Liver (tissue), 8 donors: ENCODE measurements at regions not wholly inside any gene's neighbourhood (a gene's known extent, or its start where the extent isn't known, plus 50 kb on each side); places are given as distances from the start of the nearest gene placed in this dataset.

ENCODE experiments used
- DNase-seq: peaks from one replicate; pipeline ENCODE4 v3.0.0-alpha.2; 2017; ENCODE audit warnings: low spot score
- H3K27ac ChIP-seq, 2 donors: one replicate each; pipeline ENCODE4 v1.7.0; 2013; ENCODE audit warnings: inconsistent platforms in 2 of 2, low read length in 2 of 2, control low read depth in 1 of 2, low read depth in 1 of 2, mild to moderate bottlenecking in 1 of 2
- H3K27me3 ChIP-seq, 4 donors: one replicate each; pipeline versions ENCODE4 v1.6.1 to v1.7.0; 2013; ENCODE audit warnings: low read length in 3 of 4, inconsistent platforms in 1 of 4, mild to moderate bottlenecking in 1 of 4, moderate library complexity in 1 of 4; ENCODE audit not compliant: control insufficient read depth in 4 of 4, insufficient read depth in 4 of 4
- H3K36me3 ChIP-seq, 4 donors: one replicate each; pipeline versions ENCODE4 v1.6.1 to v1.7.0; 2013; ENCODE audit warnings: low read length in 3 of 4, mild to moderate bottlenecking in 3 of 4, low read depth in 1 of 4, moderate library complexity in 1 of 4; ENCODE audit not compliant: control insufficient read depth in 4 of 4, insufficient read depth in 3 of 4
- H3K4me1 ChIP-seq, 4 donors: one replicate each; pipeline versions ENCODE4 v1.6.1 to v1.7.0; 2013; ENCODE audit warnings: low read length in 3 of 4, mild to moderate bottlenecking in 3 of 4, moderate library complexity in 1 of 4; ENCODE audit not compliant: control insufficient read depth in 4 of 4, insufficient read depth in 4 of 4
- H3K4me3 ChIP-seq, 3 donors: one replicate each; pipeline versions ENCODE4 v1.6.1 to v1.7.0; 2013; ENCODE audit warnings: low read length in 3 of 3, control low read depth in 1 of 3, low read depth in 1 of 3, mild to moderate bottlenecking in 1 of 3
- H3K9ac ChIP-seq, 2 donors: one replicate each; pipeline ENCODE4 v1.7.0; 2013; ENCODE audit warnings: low read length in 2 of 2, mild to moderate bottlenecking in 2 of 2, moderate library complexity in 2 of 2, control low read depth in 1 of 2, low read depth in 1 of 2
- H3K9me3 ChIP-seq, 4 donors: one replicate each; pipeline versions ENCODE4 v1.6.1 to v1.7.0; 2013; ENCODE audit warnings: low read length in 3 of 4; ENCODE audit not compliant: control insufficient read depth in 4 of 4
- ATF3 ChIP-seq: IDR thresholded peaks from 2 replicates; pipeline ENCODE4 v1.6.1; 2016; ENCODE audit warnings: antibody characterized with exemption
- EGR1 ChIP-seq, 2 donors: IDR thresholded peaks; 2 replicates each; pipeline ENCODE4 v1.6.1; 2016 to 2018; ENCODE audit warnings: antibody characterized with exemption in 2 of 2, low read depth in 2 of 2
- FOXA1 ChIP-seq: IDR thresholded peaks from 2 replicates; pipeline ENCODE4 v1.6.1; 2016; ENCODE audit warnings: antibody characterized with exemption
- FOXA2 ChIP-seq: IDR thresholded peaks from 2 replicates; pipeline ENCODE4 v1.6.1; 2016; ENCODE audit warnings: antibody characterized with exemption
- GABPA ChIP-seq, 2 donors: IDR thresholded peaks in 1 of 2; conservative IDR thresholded peaks in 1 of 2; 2 replicates each; pipeline ENCODE4 v1.6.1; 2016; ENCODE audit warnings: antibody characterized with exemption in 2 of 2, mild to moderate bottlenecking in 1 of 2, moderate library complexity in 1 of 2
- HNF4A ChIP-seq, 2 donors: conservative IDR thresholded peaks; 2 replicates each; pipeline ENCODE4 v1.6.1; 2016; ENCODE audit warnings: antibody characterized with exemption in 2 of 2, mild to moderate bottlenecking in 2 of 2
- HNF4G ChIP-seq: IDR thresholded peaks from 2 replicates; pipeline ENCODE4 v1.6.1; 2016; ENCODE audit warnings: antibody characterized with exemption
- JUND ChIP-seq, 2 donors: IDR thresholded peaks; 2 replicates each; pipeline ENCODE4 v1.6.1; 2016; ENCODE audit warnings: antibody characterized with exemption in 2 of 2
- MAX ChIP-seq: IDR thresholded peaks from 2 replicates; pipeline ENCODE4 v1.6.1; 2016; ENCODE audit warnings: antibody characterized with exemption
- NR2F2 ChIP-seq: IDR thresholded peaks from 2 replicates; pipeline ENCODE4 v1.6.1; 2016; ENCODE audit warnings: antibody characterized with exemption
- RAD21 ChIP-seq, 2 donors: IDR thresholded peaks; 2 replicates each; pipeline ENCODE4 v1.6.1; 2016; ENCODE audit warnings: antibody characterized with exemption in 2 of 2, mild to moderate bottlenecking in 2 of 2
- RXRA ChIP-seq, 2 donors: IDR thresholded peaks; 2 replicates each; pipeline ENCODE4 v1.6.1; 2017 to 2018; ENCODE audit warnings: antibody characterized with exemption in 2 of 2, mild to moderate bottlenecking in 1 of 2
- SP1 ChIP-seq: IDR thresholded peaks from 2 replicates; pipeline ENCODE4 v1.6.1; 2018; ENCODE audit warnings: antibody characterized with exemption, mild to moderate bottlenecking
- TAF1 ChIP-seq: conservative IDR thresholded peaks from 2 replicates; pipeline ENCODE4 v1.6.1; 2016; ENCODE audit warnings: antibody characterized with exemption, mild to moderate bottlenecking
- YY1 ChIP-seq: IDR thresholded peaks from 2 replicates; pipeline ENCODE4 v1.6.1; 2016; ENCODE audit warnings: antibody characterized with exemption, mild to moderate bottlenecking
- WGBS: extraction: QIAGEN DNeasy Blood & Tissue Kit; methylation state at CpG from one replicate; pipeline ENCODE4 v1.1.7; 2013; 5-methylcytosine and 5-hydroxymethylcytosine counted together
- TF ChIP-seq, protein P1 (sequence below): IDR thresholded peaks from 2 replicates; pipeline ENCODE4 v1.6.1; 2016; ENCODE audit warnings: antibody characterized with exemption, mild to moderate bottlenecking
- TF ChIP-seq, protein P2 (sequence below): fragments of 150-350 bp; IDR thresholded peaks from 2 replicates; pipeline ENCODE4 v1.5.1; 2017; ENCODE audit warnings: improper control_type of control experiment, low read depth, low read length; ENCODE audit not compliant: missing input control
- TF ChIP-seq, protein P3 (sequence below): IDR thresholded peaks from 2 replicates; pipeline ENCODE4 v1.6.1; 2016; ENCODE audit warnings: antibody characterized with exemption
- donor health status: healthy.
- donor health status: healthy.
- donor health status: healthy.
- donor health status: healthy.
- donor health status: healthy.

DNA sequence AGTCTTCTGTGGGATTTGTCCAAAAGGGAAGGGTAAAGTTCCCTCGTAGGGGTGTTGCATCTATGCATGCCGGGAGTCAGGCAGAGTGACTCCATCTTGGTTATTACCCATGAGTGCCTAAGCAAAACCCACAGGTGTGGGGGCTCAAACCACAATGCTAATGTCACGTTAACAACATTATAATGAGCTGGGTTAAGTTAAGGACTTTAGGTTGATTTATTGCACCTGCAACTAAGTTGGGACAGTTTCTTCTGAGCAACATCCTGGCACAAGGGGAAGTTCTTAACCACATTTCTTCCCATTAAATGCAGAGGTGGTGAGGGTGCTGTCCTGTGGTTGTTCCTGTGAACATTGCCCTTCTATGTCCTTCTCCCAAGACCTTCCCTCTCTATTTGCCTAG is 1596.8 kb upstream of the SLC39A10 start:
- H3K9me3 ChIP-seq: peaks cover 0 to 7% (median 4%) of the 10 kb centered on the region in 4 donors
- no peaks in the 10 kb centered on the region for H3K27me3 ChIP-seq
- H3K4me3 ChIP-seq: no peak overlapping the region
- no peaks in the 10 kb centered on the region for H3K4me1 ChIP-seq
- H3K27ac ChIP-seq: no peak overlapping the region
- no peaks in the 10 kb centered on the region for H3K36me3 ChIP-seq
- 56% methylated on average over 3 of the region's 3 CpGs for WGBS
- DNase-seq: no peak
- no peak for TF ChIP-seq SP1
- TF ChIP-seq NR2F2: no peak
- TF ChIP-seq JUND (IDR thresholded peaks at IDR 0.05): no peak
- TF ChIP-seq, protein P1, sequence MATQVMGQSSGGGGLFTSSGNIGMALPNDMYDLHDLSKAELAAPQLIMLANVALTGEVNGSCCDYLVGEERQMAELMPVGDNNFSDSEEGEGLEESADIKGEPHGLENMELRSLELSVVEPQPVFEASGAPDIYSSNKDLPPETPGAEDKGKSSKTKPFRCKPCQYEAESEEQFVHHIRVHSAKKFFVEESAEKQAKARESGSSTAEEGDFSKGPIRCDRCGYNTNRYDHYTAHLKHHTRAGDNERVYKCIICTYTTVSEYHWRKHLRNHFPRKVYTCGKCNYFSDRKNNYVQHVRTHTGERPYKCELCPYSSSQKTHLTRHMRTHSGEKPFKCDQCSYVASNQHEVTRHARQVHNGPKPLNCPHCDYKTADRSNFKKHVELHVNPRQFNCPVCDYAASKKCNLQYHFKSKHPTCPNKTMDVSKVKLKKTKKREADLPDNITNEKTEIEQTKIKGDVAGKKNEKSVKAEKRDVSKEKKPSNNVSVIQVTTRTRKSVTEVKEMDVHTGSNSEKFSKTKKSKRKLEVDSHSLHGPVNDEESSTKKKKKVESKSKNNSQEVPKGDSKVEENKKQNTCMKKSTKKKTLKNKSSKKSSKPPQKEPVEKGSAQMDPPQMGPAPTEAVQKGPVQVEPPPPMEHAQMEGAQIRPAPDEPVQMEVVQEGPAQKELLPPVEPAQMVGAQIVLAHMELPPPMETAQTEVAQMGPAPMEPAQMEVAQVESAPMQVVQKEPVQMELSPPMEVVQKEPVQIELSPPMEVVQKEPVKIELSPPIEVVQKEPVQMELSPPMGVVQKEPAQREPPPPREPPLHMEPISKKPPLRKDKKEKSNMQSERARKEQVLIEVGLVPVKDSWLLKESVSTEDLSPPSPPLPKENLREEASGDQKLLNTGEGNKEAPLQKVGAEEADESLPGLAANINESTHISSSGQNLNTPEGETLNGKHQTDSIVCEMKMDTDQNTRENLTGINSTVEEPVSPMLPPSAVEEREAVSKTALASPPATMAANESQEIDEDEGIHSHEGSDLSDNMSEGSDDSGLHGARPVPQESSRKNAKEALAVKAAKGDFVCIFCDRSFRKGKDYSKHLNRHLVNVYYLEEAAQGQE: no peak
- no peak for TF ChIP-seq YY1
- TF ChIP-seq MAX: no peak
- TF ChIP-seq, protein P2, sequence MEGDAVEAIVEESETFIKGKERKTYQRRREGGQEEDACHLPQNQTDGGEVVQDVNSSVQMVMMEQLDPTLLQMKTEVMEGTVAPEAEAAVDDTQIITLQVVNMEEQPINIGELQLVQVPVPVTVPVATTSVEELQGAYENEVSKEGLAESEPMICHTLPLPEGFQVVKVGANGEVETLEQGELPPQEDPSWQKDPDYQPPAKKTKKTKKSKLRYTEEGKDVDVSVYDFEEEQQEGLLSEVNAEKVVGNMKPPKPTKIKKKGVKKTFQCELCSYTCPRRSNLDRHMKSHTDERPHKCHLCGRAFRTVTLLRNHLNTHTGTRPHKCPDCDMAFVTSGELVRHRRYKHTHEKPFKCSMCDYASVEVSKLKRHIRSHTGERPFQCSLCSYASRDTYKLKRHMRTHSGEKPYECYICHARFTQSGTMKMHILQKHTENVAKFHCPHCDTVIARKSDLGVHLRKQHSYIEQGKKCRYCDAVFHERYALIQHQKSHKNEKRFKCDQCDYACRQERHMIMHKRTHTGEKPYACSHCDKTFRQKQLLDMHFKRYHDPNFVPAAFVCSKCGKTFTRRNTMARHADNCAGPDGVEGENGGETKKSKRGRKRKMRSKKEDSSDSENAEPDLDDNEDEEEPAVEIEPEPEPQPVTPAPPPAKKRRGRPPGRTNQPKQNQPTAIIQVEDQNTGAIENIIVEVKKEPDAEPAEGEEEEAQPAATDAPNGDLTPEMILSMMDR: no peak
- TF ChIP-seq ATF3: no peak
- no peak for TF ChIP-seq RXRA (IDR thresholded peaks at IDR 0.05)
- no peak for TF ChIP-seq EGR1 (IDR thresholded peaks at IDR 0.05; ENCODE audit: low read depth in 2 of 2)
- no peak for TF ChIP-seq GABPA (IDR thresholded peaks at IDR 0.05 in 1 of 2, conservative IDR thresholded peaks at IDR 0.05 in 1 of 2)
- no peak for TF ChIP-seq HNF4G
- H3K9ac ChIP-seq: no peak overlapping the region

DNA sequence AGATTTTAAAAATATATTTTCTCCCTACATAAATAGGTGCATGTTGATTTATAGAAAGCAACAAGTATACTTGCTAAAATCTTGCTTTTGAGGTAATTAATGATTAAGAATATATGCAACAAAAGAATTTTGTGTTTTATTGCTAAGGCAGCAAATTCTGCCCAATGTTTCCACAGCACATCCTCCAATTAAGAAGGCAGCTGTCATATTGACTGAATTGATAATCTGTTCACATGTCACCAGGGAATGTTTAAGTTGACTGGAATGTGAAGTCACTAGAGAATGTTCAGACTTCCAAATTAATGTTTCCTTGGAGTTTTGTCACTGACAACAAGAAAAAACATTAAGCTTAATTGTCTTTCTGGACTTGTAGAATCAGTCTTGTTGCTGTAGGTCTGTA is 1602.7 kb upstream of the SLC39A10 start:
- no peak for DNase-seq
- H3K4me1 ChIP-seq: no peaks in the 10 kb centered on the region
- no peak for TF ChIP-seq HNF4G
- TF ChIP-seq FOXA2: no peak

GRCh38 chr2:194044321-194044720 is 1612.7 kb upstream of the SLC39A10 start:
- no peaks in the 10 kb centered on the region for H3K9me3 ChIP-seq
- 74% methylated on average over 1 of the region's 1 CpG for WGBS
- no peak overlapping the region for H3K9ac ChIP-seq
- no peaks in the 10 kb centered on the region for H3K27me3 ChIP-seq
- DNase-seq: no peak
- H3K36me3 ChIP-seq: no peaks in the 10 kb centered on the region
- H3K27ac ChIP-seq: no peak overlapping the region
- no peak overlapping the region for H3K4me3 ChIP-seq
- no peaks in the 10 kb centered on the region for H3K4me1 ChIP-seq
- TF ChIP-seq RXRA (IDR thresholded peaks at IDR 0.05) (no peak), JUND (IDR thresholded peaks at IDR 0.05) (no peak), NR2F2 (no peak), RAD21 (IDR thresholded peaks at IDR 0.05) (no peak), HNF4A (conservative IDR thresholded peaks at IDR 0.05) (no peak), FOXA1 (no peak), MAX (no peak), TAF1 (no peak)
- TF ChIP-seq, protein P1: no peak
- TF ChIP-seq, protein P3, sequence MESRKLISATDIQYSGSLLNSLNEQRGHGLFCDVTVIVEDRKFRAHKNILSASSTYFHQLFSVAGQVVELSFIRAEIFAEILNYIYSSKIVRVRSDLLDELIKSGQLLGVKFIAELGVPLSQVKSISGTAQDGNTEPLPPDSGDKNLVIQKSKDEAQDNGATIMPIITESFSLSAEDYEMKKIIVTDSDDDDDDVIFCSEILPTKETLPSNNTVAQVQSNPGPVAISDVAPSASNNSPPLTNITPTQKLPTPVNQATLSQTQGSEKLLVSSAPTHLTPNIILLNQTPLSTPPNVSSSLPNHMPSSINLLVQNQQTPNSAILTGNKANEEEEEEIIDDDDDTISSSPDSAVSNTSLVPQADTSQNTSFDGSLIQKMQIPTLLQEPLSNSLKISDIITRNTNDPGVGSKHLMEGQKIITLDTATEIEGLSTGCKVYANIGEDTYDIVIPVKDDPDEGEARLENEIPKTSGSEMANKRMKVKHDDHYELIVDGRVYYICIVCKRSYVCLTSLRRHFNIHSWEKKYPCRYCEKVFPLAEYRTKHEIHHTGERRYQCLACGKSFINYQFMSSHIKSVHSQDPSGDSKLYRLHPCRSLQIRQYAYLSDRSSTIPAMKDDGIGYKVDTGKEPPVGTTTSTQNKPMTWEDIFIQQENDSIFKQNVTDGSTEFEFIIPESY: no peak

More for the DNA sequence above, 1602.7 kb upstream of the SLC39A10 start:
- H3K9ac ChIP-seq: no peak overlapping the region
- no peak overlapping the region for H3K27ac ChIP-seq
- no peaks in the 10 kb centered on the region for H3K9me3 ChIP-seq
- H3K36me3 ChIP-seq: no peaks in the 10 kb centered on the region
- H3K27me3 ChIP-seq: no peaks in the 10 kb centered on the region
- no peak overlapping the region for H3K4me3 ChIP-seq
